ENCODE measurements at regions not wholly inside any gene's neighbourhood (a gene's known extent, or its start where the extent isn't known, plus 50 kb on each side); places are given as distances from the start of the nearest gene placed in this dataset.

- no peak overlapping the region for H3K4me3 Mint-ChIP-seq
- WGBS (ENCODE audit: extremely low coverage, insufficient read length, low lambda C conversion rate), result no CpG with 5 or more reads among the region's 1 CpG
Measured at GRCh38 chr16:35564889-35565288, 2105.5 kb downstream of the TP53TG3F start.

More at GRCh38 chr16:35564889-35565288, 2105.5 kb downstream of the TP53TG3F start:
- Histone ChIP-seq H3K23me2 (ENCODE audit: insufficient read length, low read depth, low read length, poor library complexity, severe bottlenecking) (no peaks in the 10 kb centered on the region), H3K4me1 (ENCODE audit: insufficient read depth, low read length) (no peaks in the 10 kb centered on the region), H2AK5ac (ENCODE audit: insufficient read length, low read length) (no peak overlapping the region), H4K5ac (ENCODE audit: insufficient read length, low read depth, low read length) (no peak overlapping the region), H2BK15ac (ENCODE audit: low read depth, low read length) (no peak overlapping the region), H4K91ac (ENCODE audit: insufficient read length, low read depth, low read length) (no peak overlapping the region), H3K18ac (ENCODE audit: insufficient read length, low read depth, low read length) (no peak overlapping the region), H2BK120ac (ENCODE audit: low read depth, low read length, poor library complexity, severe bottlenecking) (no peak overlapping the region), H3K27ac (ENCODE audit: insufficient read length, low read depth, low read length) (no peak overlapping the region), H4K8ac (replicated peaks; ENCODE audit: insufficient read length, low read depth, low read length) (no peak overlapping the region), H2BK20ac (ENCODE audit: low read depth, low read length, poor library complexity, severe bottlenecking) (no peak overlapping the region), H3K4ac (ENCODE audit: low read depth, low read length) (no peak overlapping the region), H3K56ac (ENCODE audit: insufficient read length, low read depth, low read length) (no peak overlapping the region), H3K9ac (ENCODE audit: extremely low read depth, insufficient read length, low read length) (no peak overlapping the region), H3K23ac (ENCODE audit: insufficient read length, low read depth, low read length) (no peak overlapping the region), H3T11ph (ENCODE audit: low read length) (no peak overlapping the region), H3K27me3 (ENCODE audit: insufficient read depth, low read length) (no peaks in the 10 kb centered on the region), H3K4me2 (ENCODE audit: insufficient read depth, insufficient read length, low read length) (no peak overlapping the region), H2BK12ac (ENCODE audit: insufficient read length, low read depth, low read length) (no peak overlapping the region), H3K79me2 (ENCODE audit: insufficient read depth, low read length) (no peaks in the 10 kb centered on the region), H2AFZ (ENCODE audit: low read length) (no peak overlapping the region), H3K79me1 (ENCODE audit: insufficient read depth, low read depth, low read length, poor library complexity, severe bottlenecking) (no peaks in the 10 kb centered on the region), H4K20me1 (ENCODE audit: control insufficient read depth, insufficient read depth, insufficient read length) (no peaks in the 10 kb centered on the region), H2BK5ac (ENCODE audit: insufficient read length, low read length) (no peak overlapping the region), H3K14ac (ENCODE audit: insufficient read depth, low read length) (no peak overlapping the region), H3K9me3 (ENCODE audit: control insufficient read depth, low read depth, low read length) (peaks cover 97% of the 10 kb centered on the region)
- Mint-ChIP-seq H3K27me3 (ENCODE audit: low read depth) (peaks cover 4% of the 10 kb centered on the region; the same call in 1 of the 2 replicates), H3K36me3 (ENCODE audit: insufficient read depth in 1 of 3, low read depth in 3 of 3) (peaks cover 0 to 30% (median 6%) of the 10 kb centered on the region in 3 experiments; a peak in 4 of 7 replicates), H3K4me1 (no peaks in the 10 kb centered on the region), H3K27ac (no peak overlapping the region), H3K9me3 (peaks cover 97% of the 10 kb centered on the region in 2 experiments)
- TF ChIP-seq CTCF (conservative IDR thresholded peaks at IDR 0.05), result no peak
- DNase-seq, result no peak

Measured in H9 (cell line).